ENCODE measurements at regions not wholly inside any gene's neighbourhood (a gene's known extent, or its start where the extent isn't known, plus 50 kb on each side); places are given as distances from the start of the nearest gene placed in this dataset.

DNA sequence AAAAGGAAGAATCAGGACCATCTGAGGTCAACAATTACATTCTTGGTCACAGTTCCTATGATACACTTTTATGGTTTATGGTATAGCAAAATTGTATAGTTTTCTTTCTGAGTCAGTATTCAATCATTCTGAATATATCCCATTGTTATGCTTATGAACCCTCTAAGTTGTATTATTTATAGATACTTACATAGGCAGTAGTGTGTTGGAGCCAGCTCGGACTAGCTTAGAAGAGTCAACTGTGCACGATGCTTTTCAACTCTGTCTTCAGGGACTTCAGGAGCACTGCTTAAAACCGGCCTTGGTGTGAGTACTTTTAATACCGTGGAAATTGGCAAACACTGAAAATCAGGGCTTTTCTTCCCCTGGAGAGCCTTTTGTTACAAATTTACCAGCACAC, 215.7 kb downstream of the IKZF2 start:
- Histone ChIP-seq H3K4me1 (ENCODE audit: control insufficient read depth, extremely low read depth, insufficient read depth, low read length) (no peaks in the 10 kb centered on the region), H3K79me2 (ENCODE audit: control insufficient read depth, insufficient read depth, low read length) (no peaks in the 10 kb centered on the region), H3K9me3 (replicated peaks; ENCODE audit: control insufficient read depth, insufficient read depth, low read length) (no peaks in the 10 kb centered on the region), H3K4me2 (ENCODE audit: insufficient read depth, low read length) (no peak overlapping the region), H3K9ac (replicated peaks; ENCODE audit: extremely low read depth, insufficient read depth, low read length) (no peak overlapping the region), H3K27me3 (ENCODE audit: control insufficient read depth in 2 of 2, insufficient read depth in 2 of 2, low read length in 2 of 2) (no peaks in the 10 kb centered on the region), H3K27ac (ENCODE audit: insufficient read depth, low read depth, low read length) (no peak overlapping the region), H3K9me1 (replicated peaks; ENCODE audit: control insufficient read depth, extremely low read depth, insufficient read depth, low read length) (no peaks in the 10 kb centered on the region), H3K4me3 (replicated peaks in 1 of 3; ENCODE audit: insufficient read depth in 1 of 3, low read depth in 1 of 3, low read length in 3 of 3) (no peak overlapping the region), H3K36me3 (ENCODE audit: control insufficient read depth in 2 of 2, extremely low read depth in 1 of 2, insufficient read depth in 2 of 2, low read length in 2 of 2) (no peaks in the 10 kb centered on the region), H4K20me1 (replicated peaks; ENCODE audit: control insufficient read depth, extremely low read depth, insufficient read depth, low read length) (no peaks in the 10 kb centered on the region), H2AFZ (ENCODE audit: low read depth, low read length) (no peak overlapping the region)
- DNase-seq (ENCODE audit: low read depth, low spot score) = no peak
- BruUV-seq (replicated peaks) = no TSS peak
- intact Hi-C loops (cut with micrococcal nuclease) (no loop called here), dilution Hi-C loops (cut with MboI; ENCODE audit: extremely low pct_ligation_motif_present, low sequenced_read_pairs) (no loop called here)
- TF ChIP-seq MYC (IDR thresholded peaks at IDR 0.05; ENCODE audit: low read depth, low read length) = no peak
- no peak for TF ChIP-seq MAX (IDR thresholded peaks at IDR 0.05; ENCODE audit: insufficient read depth, insufficient read length)
- no peak for TF ChIP-seq POLR2AphosphoS5 (IDR thresholded peaks at IDR 0.05; ENCODE audit: insufficient read depth, low read depth, low read length)
- TF ChIP-seq FOS (IDR thresholded peaks at IDR 0.05; ENCODE audit: borderline replicate concordance, insufficient read depth, low read length) = no peak
- no peak for TF ChIP-seq GATA2 (IDR thresholded peaks at IDR 0.05; ENCODE audit: insufficient read depth, insufficient read length, low read depth, low read length)
- ChIA-PET POLR2A (no interaction called here), CTCF (no interaction called here)
- FAIRE-seq = no peak

DNA sequence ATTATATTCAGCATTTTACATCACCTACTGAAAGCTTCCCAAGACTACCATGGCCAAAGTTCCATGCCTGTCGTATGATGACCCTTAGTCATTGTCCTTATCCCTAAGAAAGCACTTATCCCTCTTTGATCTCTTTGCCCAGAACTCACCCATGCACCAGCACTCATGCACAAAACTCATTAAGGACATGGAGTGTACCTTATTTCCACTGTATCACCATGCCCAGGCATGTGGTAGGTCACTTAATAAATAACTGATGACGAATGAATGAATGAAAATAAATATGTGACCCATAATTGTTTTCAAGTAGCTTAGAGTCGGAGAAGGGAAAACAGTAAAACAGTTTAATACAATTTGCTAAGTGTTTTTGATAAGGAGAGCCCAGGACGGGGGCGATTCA, 220.1 kb downstream of the IKZF2 start:
- Histone ChIP-seq H3K9ac (replicated peaks; ENCODE audit: extremely low read depth, insufficient read depth, low read length) (no peak overlapping the region), H3K36me3 (ENCODE audit: control insufficient read depth in 2 of 2, extremely low read depth in 1 of 2, insufficient read depth in 2 of 2, low read length in 2 of 2) (no peaks in the 10 kb centered on the region), H3K9me3 (replicated peaks; ENCODE audit: control insufficient read depth, insufficient read depth, low read length) (no peaks in the 10 kb centered on the region), H3K4me3 (replicated peaks in 1 of 3; ENCODE audit: insufficient read depth in 1 of 3, low read depth in 1 of 3, low read length in 3 of 3) (no peak overlapping the region), H3K4me2 (ENCODE audit: insufficient read depth, low read length) (no peak overlapping the region), H2AFZ (ENCODE audit: low read depth, low read length) (no peak overlapping the region), H3K4me1 (ENCODE audit: control insufficient read depth, extremely low read depth, insufficient read depth, low read length) (no peaks in the 10 kb centered on the region), H3K9me1 (replicated peaks; ENCODE audit: control insufficient read depth, extremely low read depth, insufficient read depth, low read length) (no peaks in the 10 kb centered on the region), H3K79me2 (ENCODE audit: control insufficient read depth, insufficient read depth, low read length) (no peaks in the 10 kb centered on the region), H3K27ac (ENCODE audit: insufficient read depth, low read depth, low read length) (no peak overlapping the region), H3K27me3 (ENCODE audit: control insufficient read depth in 2 of 2, insufficient read depth in 2 of 2, low read length in 2 of 2) (no peaks in the 10 kb centered on the region), H4K20me1 (replicated peaks; ENCODE audit: control insufficient read depth, extremely low read depth, insufficient read depth, low read length) (no peaks in the 10 kb centered on the region)
- dilution Hi-C loops (cut with MboI; ENCODE audit: extremely low pct_ligation_motif_present, low sequenced_read_pairs) (no loop called here), intact Hi-C loops (cut with micrococcal nuclease) (no loop called here)
- DNase-seq (ENCODE audit: low read depth, low spot score) (no peak), FAIRE-seq (no peak)
- TF ChIP-seq MYC (IDR thresholded peaks at IDR 0.05; ENCODE audit: low read depth, low read length) (no peak), MAX (IDR thresholded peaks at IDR 0.05; ENCODE audit: insufficient read depth, insufficient read length) (no peak), EZH2 (IDR thresholded peaks at IDR 0.05; ENCODE audit: borderline replicate concordance, low read depth, low read length, severe bottlenecking) (no peak), POLR2AphosphoS5 (IDR thresholded peaks at IDR 0.05; ENCODE audit: insufficient read depth, low read depth, low read length) (no peak), POLR2A (IDR thresholded peaks at IDR 0.05; ENCODE audit: low read depth, low read length) (no peak), FOS (IDR thresholded peaks at IDR 0.05; ENCODE audit: borderline replicate concordance, insufficient read depth, low read length) (no peak), GATA2 (IDR thresholded peaks at IDR 0.05; ENCODE audit: insufficient read depth, insufficient read length, low read depth, low read length) (no peak), JUN (IDR thresholded peaks at IDR 0.05; ENCODE audit: borderline replicate concordance, insufficient read depth, insufficient read length, low read depth) (no peak)
- TF ChIP-seq, protein P1, sequence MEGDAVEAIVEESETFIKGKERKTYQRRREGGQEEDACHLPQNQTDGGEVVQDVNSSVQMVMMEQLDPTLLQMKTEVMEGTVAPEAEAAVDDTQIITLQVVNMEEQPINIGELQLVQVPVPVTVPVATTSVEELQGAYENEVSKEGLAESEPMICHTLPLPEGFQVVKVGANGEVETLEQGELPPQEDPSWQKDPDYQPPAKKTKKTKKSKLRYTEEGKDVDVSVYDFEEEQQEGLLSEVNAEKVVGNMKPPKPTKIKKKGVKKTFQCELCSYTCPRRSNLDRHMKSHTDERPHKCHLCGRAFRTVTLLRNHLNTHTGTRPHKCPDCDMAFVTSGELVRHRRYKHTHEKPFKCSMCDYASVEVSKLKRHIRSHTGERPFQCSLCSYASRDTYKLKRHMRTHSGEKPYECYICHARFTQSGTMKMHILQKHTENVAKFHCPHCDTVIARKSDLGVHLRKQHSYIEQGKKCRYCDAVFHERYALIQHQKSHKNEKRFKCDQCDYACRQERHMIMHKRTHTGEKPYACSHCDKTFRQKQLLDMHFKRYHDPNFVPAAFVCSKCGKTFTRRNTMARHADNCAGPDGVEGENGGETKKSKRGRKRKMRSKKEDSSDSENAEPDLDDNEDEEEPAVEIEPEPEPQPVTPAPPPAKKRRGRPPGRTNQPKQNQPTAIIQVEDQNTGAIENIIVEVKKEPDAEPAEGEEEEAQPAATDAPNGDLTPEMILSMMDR (IDR thresholded peaks at IDR 0.05; ENCODE audit: extremely low read depth in 1 of 2, insufficient read depth in 1 of 2, low read depth in 1 of 2, low read length in 2 of 2) = no peak
- BruUV-seq (replicated peaks) = no TSS peak
- ChIA-PET POLR2A (no interaction called here), CTCF (interaction anchor here (0.6 kb wide), 1 partner anchor 9 kb away, joined by 3 read pairs; no protein-coding TSS in a partner anchor)
